Hepatocyte (in vitro differentiated cells): ENCODE measurements at regions not wholly inside any gene's neighbourhood (a gene's known extent, or its start where the extent isn't known, plus 50 kb on each side); places are given as distances from the start of the nearest gene placed in this dataset.

Experiments
- EZH2 ChIP-seq: fragments of 200-600 bp; sonication (generic); IDR thresholded peaks from 2 replicates; pipeline ENCODE4 v1.6.1; 2016; ENCODE audit warnings: antibody characterized with exemption, mild to moderate bottlenecking, borderline replicate concordance
- EZH2phosphoT487 ChIP-seq: fragments of 200-600 bp; sonication (generic); IDR thresholded peaks from one replicate; pipeline ENCODE4 v1.6.1; 2018; ENCODE audit warnings: antibody characterized with exemption, mild to moderate bottlenecking, low read depth, moderate library complexity; ENCODE audit not compliant: unreplicated experiment, severe bottlenecking
- TF ChIP-seq, protein P1 (sequence below): fragments of 200-600 bp; sonication (generic); IDR thresholded peaks from 2 replicates; pipeline ENCODE4 v1.5.1; 2016; ENCODE audit warnings: antibody characterized with exemption, mild to moderate bottlenecking; ENCODE audit not compliant: poor library complexity

- TF ChIP-seq EZH2phosphoT487 (no peak), EZH2 (no peak)
- TF ChIP-seq, protein P1, sequence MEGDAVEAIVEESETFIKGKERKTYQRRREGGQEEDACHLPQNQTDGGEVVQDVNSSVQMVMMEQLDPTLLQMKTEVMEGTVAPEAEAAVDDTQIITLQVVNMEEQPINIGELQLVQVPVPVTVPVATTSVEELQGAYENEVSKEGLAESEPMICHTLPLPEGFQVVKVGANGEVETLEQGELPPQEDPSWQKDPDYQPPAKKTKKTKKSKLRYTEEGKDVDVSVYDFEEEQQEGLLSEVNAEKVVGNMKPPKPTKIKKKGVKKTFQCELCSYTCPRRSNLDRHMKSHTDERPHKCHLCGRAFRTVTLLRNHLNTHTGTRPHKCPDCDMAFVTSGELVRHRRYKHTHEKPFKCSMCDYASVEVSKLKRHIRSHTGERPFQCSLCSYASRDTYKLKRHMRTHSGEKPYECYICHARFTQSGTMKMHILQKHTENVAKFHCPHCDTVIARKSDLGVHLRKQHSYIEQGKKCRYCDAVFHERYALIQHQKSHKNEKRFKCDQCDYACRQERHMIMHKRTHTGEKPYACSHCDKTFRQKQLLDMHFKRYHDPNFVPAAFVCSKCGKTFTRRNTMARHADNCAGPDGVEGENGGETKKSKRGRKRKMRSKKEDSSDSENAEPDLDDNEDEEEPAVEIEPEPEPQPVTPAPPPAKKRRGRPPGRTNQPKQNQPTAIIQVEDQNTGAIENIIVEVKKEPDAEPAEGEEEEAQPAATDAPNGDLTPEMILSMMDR = no peak
Measured at GRCh38 chr6:15748341-15748740, 85.5 kb upstream of the DTNBP1 start.
